WTC11 (cell line): ENCODE measurements at regions not wholly inside any gene's neighbourhood (a gene's known extent, or its start where the extent isn't known, plus 50 kb on each side); places are given as distances from the start of the nearest gene placed in this dataset.

ENCODE experiments used
- ATAC-seq: fragments of 200-7000 bp; cut with Tn5 transposase; 2 replicates; pipeline ENCODE4 v1.10.0; 2021; ENCODE audit warnings: mild to moderate bottlenecking, moderate library complexity
- CTCF ChIA-PET: fragments of 300-600 bp; sonication (Branson Sonifier 250); formaldehyde crosslinking; loops from one replicate; lab custom pipeline; 2021; ENCODE audit warnings: antibody characterized with exemption; lab: Charles Lee
- POLR2A ChIA-PET: fragments of 350-600 bp; sonication (Branson Sonifier 250); formaldehyde crosslinking; loops from one replicate; lab custom pipeline; 2021; ENCODE audit warnings: antibody characterized with exemption; lab: Charles Lee
- DNase-seq: peaks from one replicate; pipeline ENCODE4 v3.0.0; 2021; ENCODE audit warnings: low spot score
- H3K27ac Mint-ChIP-seq: 2 replicates; pipeline ENCODE4 v1.8.0; 2021; ENCODE audit warnings: mixed read lengths
- H3K27me3 Mint-ChIP-seq: 2 replicates; pipeline ENCODE4 v1.8.0; 2021; ENCODE audit warnings: low read depth, mild to moderate bottlenecking, moderate library complexity, mixed read lengths
- H3K36me3 Mint-ChIP-seq: 2 replicates; pipeline ENCODE4 v1.8.0; 2021; ENCODE audit warnings: mixed read lengths
- H3K4me1 Mint-ChIP-seq: 2 replicates; pipeline ENCODE4 v1.8.0; 2022; ENCODE audit warnings: mixed read lengths
- H3K4me3 Mint-ChIP-seq: 2 replicates; pipeline ENCODE4 v1.8.0; 2021; ENCODE audit warnings: mild to moderate bottlenecking, moderate library complexity, mixed read lengths
- H3K9me3 Mint-ChIP-seq: 2 replicates; pipeline ENCODE4 v1.8.0; 2021; ENCODE audit warnings: mixed read lengths
- ARID4B ChIP-seq: sonication (generic); formaldehyde crosslinking; IDR thresholded peaks from 2 replicates; pipeline ENCODE4 v1.8.0; 2023; ENCODE audit warnings: missing genetic modification reagents, mild to moderate bottlenecking, borderline replicate concordance
- ATF2 ChIP-seq: sonication (generic); formaldehyde crosslinking; IDR thresholded peaks from 2 replicates; pipeline ENCODE4 v1.8.1; 2022; ENCODE audit warnings: low read depth, missing genetic modification reagents, borderline replicate concordance
- CDX4 ChIP-seq: fragments of 250-450 bp; sonication (Bioruptor Pico); IDR thresholded peaks from 2 replicates; pipeline ENCODE4 v1.9.0; 2021; ENCODE audit warnings: moderate library complexity, mild to moderate bottlenecking, inconsistent platforms, borderline replicate concordance
- E2F1 ChIP-seq: sonication (generic); formaldehyde crosslinking; IDR thresholded peaks from 2 replicates; pipeline ENCODE4 v1.8.0; 2022; ENCODE audit warnings: mild to moderate bottlenecking, missing genetic modification reagents
- E2F4 ChIP-seq: sonication (generic); formaldehyde crosslinking; IDR thresholded peaks from 2 replicates; pipeline ENCODE4 v1.8.1; 2022; ENCODE audit warnings: low read depth, mild to moderate bottlenecking, moderate library complexity, missing genetic modification reagents, borderline replicate concordance
- ERG ChIP-seq: fragments of 250-450 bp; sonication (Bioruptor Pico); IDR thresholded peaks from 2 replicates; pipeline ENCODE4 v1.8.0; 2021; ENCODE audit warnings: mild to moderate bottlenecking
- FOXP1 ChIP-seq: sonication (generic); formaldehyde crosslinking; IDR thresholded peaks from 2 replicates; pipeline ENCODE4 v1.8.0; 2022; ENCODE audit warnings: missing genetic modification reagents, mild to moderate bottlenecking, moderate library complexity, borderline replicate concordance
- GABPB1 ChIP-seq: sonication (generic); formaldehyde crosslinking; IDR thresholded peaks from 2 replicates; pipeline ENCODE4 v1.8.1; 2023; ENCODE audit warnings: mild to moderate bottlenecking, missing genetic modification reagents
- GRHL2 ChIP-seq: fragments of 250-450 bp; sonication (Bioruptor Pico); IDR thresholded peaks from 2 replicates; pipeline ENCODE4 v1.8.0; 2022; ENCODE audit warnings: mild to moderate bottlenecking, moderate library complexity; ENCODE audit not compliant: insufficient replicate concordance, severe bottlenecking
- HMGXB4 ChIP-seq: sonication (generic); formaldehyde crosslinking; IDR thresholded peaks from 2 replicates; pipeline ENCODE4 v1.8.1; 2023; ENCODE audit warnings: mild to moderate bottlenecking, moderate library complexity, missing genetic modification reagents
- KAT7 ChIP-seq: sonication (generic); formaldehyde crosslinking; IDR thresholded peaks from 2 replicates; pipeline ENCODE4 v1.8.1; 2023; ENCODE audit warnings: missing genetic modification reagents, mild to moderate bottlenecking, borderline replicate concordance
- MAX ChIP-seq: sonication (generic); formaldehyde crosslinking; IDR thresholded peaks from 2 replicates; pipeline ENCODE4 v1.8.0; 2022; ENCODE audit warnings: mild to moderate bottlenecking, missing genetic modification reagents
- SMAD4 ChIP-seq: sonication (generic); formaldehyde crosslinking; IDR thresholded peaks from 2 replicates; pipeline ENCODE4 v1.8.0; 2022; ENCODE audit warnings: mild to moderate bottlenecking, missing genetic modification reagents
- TCF7 ChIP-seq: sonication (generic); formaldehyde crosslinking; IDR thresholded peaks from 2 replicates; pipeline ENCODE4 v1.8.0; 2022; ENCODE audit warnings: mild to moderate bottlenecking, low read depth, missing genetic modification reagents, moderate library complexity
- TEAD1 ChIP-seq: sonication (generic); formaldehyde crosslinking; IDR thresholded peaks from 2 replicates; pipeline ENCODE4 v1.8.0; 2022; ENCODE audit warnings: mild to moderate bottlenecking, missing genetic modification reagents
- ZNF138 ChIP-seq: sonication (generic); formaldehyde crosslinking; conservative IDR thresholded peaks from 2 replicates; pipeline ENCODE4 v1.8.1; 2022; ENCODE audit warnings: mild to moderate bottlenecking, moderate library complexity, missing genetic modification reagents
- ZNF219 ChIP-seq: sonication (generic); formaldehyde crosslinking; IDR thresholded peaks from 2 replicates; pipeline ENCODE4 v1.8.0; 2023; ENCODE audit warnings: missing genetic modification reagents, mild to moderate bottlenecking, borderline replicate concordance
- ZNF317 ChIP-seq: sonication (generic); formaldehyde crosslinking; IDR thresholded peaks from 2 replicates; pipeline ENCODE4 v1.8.1; 2023; ENCODE audit warnings: low read depth, mild to moderate bottlenecking, moderate library complexity, missing genetic modification reagents, borderline replicate concordance
- ZNF416 ChIP-seq: fragments of 250-450 bp; sonication (Bioruptor Pico); IDR thresholded peaks from 2 replicates; pipeline ENCODE4 v1.9.0; 2021; ENCODE audit warnings: mild to moderate bottlenecking, inconsistent platforms

- Mint-ChIP-seq H3K4me3 (no peak overlapping the region), H3K4me1 (no peaks in the 10 kb centered on the region), H3K36me3 (peaks cover 23% of the 10 kb centered on the region), H3K27ac (no peak overlapping the region), H3K27me3 (no peaks in the 10 kb centered on the region), H3K9me3 (peaks cover 51% of the 10 kb centered on the region)
- TF ChIP-seq ZNF416 (CRISPR knock-in tag) (no peak), E2F1 (CRISPR knock-in tag) (no peak), ERG (CRISPR knock-in tag) (no peak), ZNF317 (CRISPR knock-in tag) (no peak), TCF7 (CRISPR knock-in tag) (no peak), E2F4 (CRISPR knock-in tag) (no peak), KAT7 (CRISPR knock-in tag) (no peak), HMGXB4 (CRISPR knock-in tag) (no peak), CDX4 (CRISPR knock-in tag) (no peak), TEAD1 (CRISPR knock-in tag) (no peak), MAX (CRISPR knock-in tag) (no peak)
- CTCF ChIA-PET, result no interaction called here
- POLR2A ChIA-PET, result no interaction called here
- DNase-seq, result no peak
- ATAC-seq, result no peak
These were observed 776.9 kb upstream of the CNTN5 start for GRCh38 chr11:98243897-98244296.

- ChIA-PET POLR2A (no interaction called here), CTCF (no interaction called here)
- no peaks in the 10 kb centered on the region for H3K36me3 Mint-ChIP-seq
- H3K4me1 Mint-ChIP-seq, result no peaks in the 10 kb centered on the region
- no peak overlapping the region for H3K4me3 Mint-ChIP-seq
- no peaks in the 10 kb centered on the region for H3K27me3 Mint-ChIP-seq
- H3K9me3 Mint-ChIP-seq, result peaks cover 8% of the 10 kb centered on the region; the same call in 1 of the 2 replicates
- H3K27ac Mint-ChIP-seq, result no peak overlapping the region
- DNase-seq (no peak), ATAC-seq (no peak)
- TF ChIP-seq SMAD4 (CRISPR knock-in tag) (no peak), GABPB1 (no peak), ERG (CRISPR knock-in tag) (no peak), GRHL2 (CRISPR knock-in tag) (no peak), ZNF219 (CRISPR knock-in tag) (no peak), ARID4B (no peak), ATF2 (CRISPR knock-in tag) (no peak), E2F1 (CRISPR knock-in tag) (no peak), FOXP1 (no peak), ZNF138 (CRISPR knock-in tag) (no peak)
These were observed 759.8 kb upstream of the CNTN5 start for GRCh38 chr11:98260983-98261382.
